Spinal cord (tissue), 9 donors: ENCODE measurements at regions not wholly inside any gene's neighbourhood (a gene's known extent, or its start where the extent isn't known, plus 50 kb on each side); places are given as distances from the start of the nearest gene placed in this dataset.
"Not testable (repeated sequence)": the region's sequence is repeated elsewhere in the genome, so short reads cannot be mapped to it uniquely, and the experiment has no call there.

ENCODE experiments used
- DNase-seq, 6 donors: peaks; one replicate each; pipeline versions ENCODE4 v3.0.0 to v3.0.0-alpha.2; 2013 to 2015; ENCODE audit warnings: low spot score in 6 of 6, low read depth in 4 of 6
- H3K27ac ChIP-seq: one replicate; pipeline ENCODE4 v1.5.1; 2013; ENCODE audit warnings: low read depth, low read length, control low read depth
- H3K27me3 ChIP-seq: one replicate; pipeline ENCODE4 v1.6.1; 2013; ENCODE audit warnings: low read length; ENCODE audit not compliant: control insufficient read depth, insufficient read depth
- H3K36me3 ChIP-seq: one replicate; pipeline ENCODE4 v1.6.1; 2013; ENCODE audit warnings: low read length; ENCODE audit not compliant: control insufficient read depth, insufficient read depth
- H3K4me1 ChIP-seq: one replicate; pipeline ENCODE4 v1.6.1; 2013; ENCODE audit warnings: low read length; ENCODE audit not compliant: control insufficient read depth, insufficient read depth
- H3K4me3 ChIP-seq: one replicate; pipeline ENCODE4 v1.5.1; 2013; ENCODE audit warnings: low read depth, low read length, control low read depth
- H3K9me3 ChIP-seq: one replicate; pipeline ENCODE4 v1.6.1; 2013; ENCODE audit warnings: low read length; ENCODE audit not compliant: control insufficient read depth, insufficient read depth
- WGBS: methylation state at CpG from one replicate; pipeline ENCODE4 v1.1.5; 2013; ENCODE audit warnings: missing lambda C conversion rate; ENCODE audit not compliant: insufficient coverage; 5-methylcytosine and 5-hydroxymethylcytosine counted together
- donor health status: healthy.

- not testable (repeated sequence) for H3K4me1 ChIP-seq, DNase-seq, H3K36me3 ChIP-seq, H3K4me3 ChIP-seq, H3K27ac ChIP-seq, H3K27me3 ChIP-seq, H3K9me3 ChIP-seq
- 95% methylated on average over 6 of the region's 7 CpGs for WGBS
Measured at GRCh38 chr7:148507064-148507573, 83.4 kb upstream of the C7orf33 start.

GRCh38 chr7:148507787-148508186 is 82.8 kb upstream of the C7orf33 start:
- WGBS = no CpG with 5 or more reads among the region's 7 CpGs
- Histone ChIP-seq H3K36me3 (no peaks in the 10 kb centered on the region), H3K4me3 (no peak overlapping the region), H3K27me3 (no peaks in the 10 kb centered on the region), H3K9me3 (no peaks in the 10 kb centered on the region), H3K27ac (no peak overlapping the region), H3K4me1 (no peaks in the 10 kb centered on the region)
- DNase-seq = no peak

GRCh38 chr7:148514236-148514635 is 76.3 kb upstream of the C7orf33 start:
- no peaks in the 10 kb centered on the region for H3K4me1 ChIP-seq
- no peaks in the 10 kb centered on the region for H3K36me3 ChIP-seq
- WGBS = 100% methylated on average over 1 of the region's 4 CpGs
- no peaks in the 10 kb centered on the region for H3K9me3 ChIP-seq
- H3K27ac ChIP-seq = no peak overlapping the region
- H3K27me3 ChIP-seq = no peaks in the 10 kb centered on the region
- DNase-seq = no peak
- no peak overlapping the region for H3K4me3 ChIP-seq

GRCh38 chr7:148515237-148515636 is 75.3 kb upstream of the C7orf33 start:
- Histone ChIP-seq H3K4me1 (no peaks in the 10 kb centered on the region), H3K36me3 (no peaks in the 10 kb centered on the region), H3K9me3 (no peaks in the 10 kb centered on the region), H3K4me3 (no peak overlapping the region), H3K27ac (no peak overlapping the region), H3K27me3 (no peaks in the 10 kb centered on the region)
- WGBS = 100% methylated on average over 2 of the region's 3 CpGs
- DNase-seq = no peak

GRCh38 chr7:148515728-148516695 is 74.6 kb upstream of the C7orf33 start:
- H3K4me1 ChIP-seq = no peaks in the 10 kb centered on the region
- 83% methylated on average over 2 of the region's 6 CpGs for WGBS
- DNase-seq = peak in 1 of 6 donors; percentile 56

GRCh38 chr7:148519386-148519785 is 71.2 kb upstream of the C7orf33 start:
- H3K4me1 ChIP-seq, H3K36me3 ChIP-seq, DNase-seq, H3K27ac ChIP-seq, H3K27me3 ChIP-seq, H3K4me3 ChIP-seq, H3K9me3 ChIP-seq: not testable (repeated sequence)
- no CpG with 5 or more reads among the region's 4 CpGs for WGBS

More at GRCh38 chr7:148515728-148516695, 74.6 kb upstream of the C7orf33 start:
- H3K36me3 ChIP-seq = no peaks in the 10 kb centered on the region
- H3K27me3 ChIP-seq = no peaks in the 10 kb centered on the region
- no peak overlapping the region for H3K4me3 ChIP-seq
- no peak overlapping the region for H3K27ac ChIP-seq
- H3K9me3 ChIP-seq = no peaks in the 10 kb centered on the region

GRCh38 chr7:148521271-148521670 is 69.3 kb upstream of the C7orf33 start:
- 87% methylated on average over 6 of the region's 7 CpGs for WGBS
- no peaks in the 10 kb centered on the region for H3K36me3 ChIP-seq
- H3K4me1 ChIP-seq = no peaks in the 10 kb centered on the region
- H3K4me3 ChIP-seq = no peak overlapping the region
- no peak for DNase-seq
- no peak overlapping the region for H3K27ac ChIP-seq
- H3K9me3 ChIP-seq = no peaks in the 10 kb centered on the region
- no peaks in the 10 kb centered on the region for H3K27me3 ChIP-seq

GRCh38 chr7:148523550-148523949 is 67.0 kb upstream of the C7orf33 start:
- Histone ChIP-seq H3K4me3 (no peak overlapping the region), H3K27me3 (no peaks in the 10 kb centered on the region), H3K9me3 (no peaks in the 10 kb centered on the region), H3K36me3 (no peaks in the 10 kb centered on the region), H3K4me1 (no peaks in the 10 kb centered on the region), H3K27ac (no peak overlapping the region)
- WGBS = no CpG with 5 or more reads among the region's 4 CpGs
- no peak for DNase-seq

GRCh38 chr7:148524479-148525224 is 65.9 kb upstream of the C7orf33 start:
- no peaks in the 10 kb centered on the region for H3K36me3 ChIP-seq
- no peaks in the 10 kb centered on the region for H3K27me3 ChIP-seq
- 95% methylated on average over 3 of the region's 7 CpGs for WGBS
- H3K27ac ChIP-seq = no peak overlapping the region
- no peaks in the 10 kb centered on the region for H3K4me1 ChIP-seq
- DNase-seq = no peak
- no peak overlapping the region for H3K4me3 ChIP-seq
- no peaks in the 10 kb centered on the region for H3K9me3 ChIP-seq
